Amygdala (tissue), 56 donors: ENCODE measurements at regions not wholly inside any gene's neighbourhood (a gene's known extent, or its start where the extent isn't known, plus 50 kb on each side); places are given as distances from the start of the nearest gene placed in this dataset.

Experiments
- DNase-seq, 56 donors: peaks; one replicate each; lab custom pipeline; 2025; lab: John Stamatoyannopoulos, UW

DNA sequence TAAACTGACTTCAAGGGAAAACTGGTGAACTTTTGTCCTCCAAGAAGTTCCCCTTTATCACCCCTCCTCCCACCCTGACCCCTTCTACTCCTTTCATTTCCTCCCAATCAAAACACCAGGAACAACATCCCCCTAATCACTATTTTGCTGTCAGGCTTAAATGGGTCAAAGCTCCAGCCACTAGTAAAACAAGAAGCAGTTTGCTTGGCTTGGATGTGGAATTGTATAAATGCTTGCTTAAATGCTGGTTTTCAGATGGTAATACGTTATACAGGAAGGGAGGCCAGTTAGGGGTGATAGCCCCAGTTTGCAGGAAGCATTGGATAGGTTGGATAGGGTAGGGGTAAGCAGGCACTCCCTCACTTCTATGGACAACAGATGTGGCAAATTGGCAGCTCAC is 473.6 kb downstream of the AGTPBP1 start:
- no peak for DNase-seq

DNA sequence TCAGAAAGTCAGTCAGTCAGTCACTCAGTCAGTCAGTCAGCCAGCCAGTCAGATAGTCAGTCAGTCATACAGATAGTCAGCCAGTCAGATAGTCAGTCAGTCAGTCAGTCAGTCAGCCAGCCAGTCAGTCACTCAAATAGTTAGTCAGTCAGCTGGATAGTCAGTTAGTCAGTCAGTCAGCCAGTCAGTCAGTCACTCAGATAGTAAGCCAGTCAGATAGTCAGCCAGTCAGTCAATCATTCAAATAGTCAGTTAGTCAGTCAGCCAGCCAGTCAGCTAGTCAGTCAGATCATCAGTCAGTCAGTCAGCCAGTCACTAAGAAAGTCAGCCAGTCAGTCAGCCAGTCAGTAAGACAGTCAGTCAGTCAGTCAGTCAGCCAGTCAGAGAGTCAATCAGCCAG is 477.1 kb downstream of the AGTPBP1 start:
- peak in 1 of 56 donors; percentile 6 for DNase-seq

DNA sequence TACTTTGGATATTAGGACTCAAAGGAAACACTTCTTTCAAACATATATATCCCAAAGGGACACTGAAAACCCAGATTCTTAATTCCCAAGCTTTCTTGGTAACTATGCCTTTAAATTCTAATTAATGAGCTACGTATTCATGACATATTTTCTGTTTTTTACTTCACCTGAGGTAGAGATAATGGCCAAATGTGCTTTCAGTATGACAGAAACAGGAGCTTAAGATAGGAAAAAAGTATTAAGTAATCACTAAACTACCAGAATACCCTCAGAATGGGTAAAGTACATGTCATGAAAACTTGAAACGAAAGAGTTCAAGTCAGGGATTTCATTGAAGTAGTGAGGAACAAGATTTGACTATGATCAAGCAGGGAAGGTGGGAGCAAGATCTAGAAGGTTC is 478.5 kb downstream of the AGTPBP1 start:
- no peak for DNase-seq

DNA sequence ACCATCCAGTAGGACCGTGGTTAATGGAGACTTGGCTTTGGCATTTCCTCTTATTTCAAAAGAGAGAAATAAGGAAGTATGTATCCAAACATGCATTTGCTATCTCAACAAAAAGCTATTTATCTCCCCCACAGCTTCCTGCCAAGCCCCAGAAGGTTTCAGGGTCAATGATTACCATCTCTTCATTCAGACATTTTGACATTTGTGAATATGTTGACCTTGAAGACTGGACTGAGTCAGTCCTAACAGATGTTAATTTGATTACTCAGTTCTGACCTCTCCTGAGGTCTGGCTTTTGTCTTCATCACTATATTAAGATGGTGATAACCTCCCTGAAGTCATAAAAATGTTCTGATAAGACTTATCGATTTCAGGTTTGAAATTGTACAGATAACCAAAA is 479.4 kb downstream of the AGTPBP1 start:
- DNase-seq = no peak

DNA sequence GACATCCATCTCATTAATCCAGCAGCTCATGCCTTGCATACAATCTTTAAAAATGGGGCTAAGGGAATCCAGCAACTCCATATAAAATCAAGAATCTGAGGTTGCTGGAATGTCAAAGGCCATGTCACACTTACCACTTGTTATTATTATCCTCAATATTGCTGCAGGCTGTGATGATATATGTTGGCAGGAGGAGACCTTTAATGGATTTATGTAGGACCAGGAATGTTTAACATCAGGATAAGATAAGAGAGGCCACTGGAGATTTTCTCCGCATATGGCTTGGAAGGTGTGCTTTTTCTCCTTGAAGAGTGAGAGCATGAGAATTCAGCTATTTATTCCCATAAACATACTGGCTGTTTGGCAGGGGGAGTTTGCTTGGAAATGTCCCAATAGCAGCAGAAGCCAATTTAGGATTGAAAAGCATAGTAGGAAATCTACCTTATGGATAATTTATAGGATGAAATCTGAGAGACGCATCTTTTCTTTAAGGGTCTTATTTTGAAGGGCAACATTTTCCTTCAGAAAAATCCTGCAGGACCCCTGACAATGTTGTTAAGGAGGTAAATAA is 481.4 kb downstream of the AGTPBP1 start:
- DNase-seq = no peak

DNA sequence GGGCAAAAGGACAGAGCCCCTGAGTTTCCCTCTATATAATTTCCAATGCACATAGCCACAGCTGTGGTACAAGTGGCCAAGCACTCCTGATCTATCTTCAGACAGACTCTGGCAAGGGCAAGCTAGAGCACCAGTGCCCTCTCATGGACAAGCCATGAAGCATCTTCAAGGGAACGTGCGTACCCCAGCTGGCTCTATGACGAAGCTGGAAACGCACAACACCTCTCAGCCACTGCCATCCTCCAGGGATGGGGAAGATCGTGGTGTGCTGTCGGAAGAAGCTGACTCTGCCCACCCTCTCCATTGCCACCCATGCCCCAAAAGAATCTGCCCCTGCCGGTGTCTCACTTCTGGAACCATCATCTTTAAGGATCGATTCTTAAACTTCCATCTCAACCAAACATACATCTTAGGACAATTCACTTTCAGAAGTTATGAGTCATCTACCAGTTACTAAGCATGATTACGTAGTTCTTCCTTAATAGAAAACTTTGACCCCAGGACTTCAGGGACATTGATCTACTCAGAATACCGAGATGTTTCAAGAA is 482.9 kb downstream of the AGTPBP1 start:
- peak in 54 of 56 donors; percentile 9 to 87 (median 56) for DNase-seq

DNA sequence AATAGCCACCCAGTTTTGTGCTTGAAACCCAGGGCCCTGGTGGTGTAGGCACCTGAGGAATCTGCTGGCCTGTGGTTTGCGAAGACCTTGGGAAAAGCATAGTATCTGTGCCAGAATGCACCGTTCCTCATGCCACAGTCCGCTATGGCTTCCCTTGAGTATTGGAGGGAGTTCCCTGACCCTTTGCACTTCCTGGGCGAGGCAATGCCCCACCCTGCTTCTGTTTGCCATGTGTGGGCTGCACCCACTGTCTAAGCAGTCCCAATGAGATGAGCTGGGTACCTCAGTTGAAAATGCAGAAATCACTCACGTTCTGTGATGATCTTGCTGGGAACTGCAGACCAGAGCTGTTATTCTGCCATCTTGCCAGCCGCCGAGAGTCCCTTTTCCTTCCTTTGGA is 483.5 kb downstream of the AGTPBP1 start:
- DNase-seq = no peak

DNA sequence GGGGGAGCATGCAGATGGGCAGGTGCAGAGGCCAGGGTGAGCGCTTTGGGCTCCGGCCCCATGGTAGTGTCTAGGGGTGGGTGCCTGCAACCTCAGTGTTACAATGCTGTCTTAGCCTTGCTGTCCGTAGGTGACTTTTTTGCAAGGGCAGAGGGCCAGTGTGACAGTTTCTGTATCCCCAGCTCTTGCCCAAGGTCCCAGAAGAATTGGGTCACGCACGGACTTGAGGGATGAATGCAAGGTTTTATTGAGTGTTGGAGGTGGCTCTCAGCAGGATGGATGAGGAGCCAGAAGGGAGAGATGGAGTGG is 492.5 kb downstream of the AGTPBP1 start:
- DNase-seq = no peak

DNA sequence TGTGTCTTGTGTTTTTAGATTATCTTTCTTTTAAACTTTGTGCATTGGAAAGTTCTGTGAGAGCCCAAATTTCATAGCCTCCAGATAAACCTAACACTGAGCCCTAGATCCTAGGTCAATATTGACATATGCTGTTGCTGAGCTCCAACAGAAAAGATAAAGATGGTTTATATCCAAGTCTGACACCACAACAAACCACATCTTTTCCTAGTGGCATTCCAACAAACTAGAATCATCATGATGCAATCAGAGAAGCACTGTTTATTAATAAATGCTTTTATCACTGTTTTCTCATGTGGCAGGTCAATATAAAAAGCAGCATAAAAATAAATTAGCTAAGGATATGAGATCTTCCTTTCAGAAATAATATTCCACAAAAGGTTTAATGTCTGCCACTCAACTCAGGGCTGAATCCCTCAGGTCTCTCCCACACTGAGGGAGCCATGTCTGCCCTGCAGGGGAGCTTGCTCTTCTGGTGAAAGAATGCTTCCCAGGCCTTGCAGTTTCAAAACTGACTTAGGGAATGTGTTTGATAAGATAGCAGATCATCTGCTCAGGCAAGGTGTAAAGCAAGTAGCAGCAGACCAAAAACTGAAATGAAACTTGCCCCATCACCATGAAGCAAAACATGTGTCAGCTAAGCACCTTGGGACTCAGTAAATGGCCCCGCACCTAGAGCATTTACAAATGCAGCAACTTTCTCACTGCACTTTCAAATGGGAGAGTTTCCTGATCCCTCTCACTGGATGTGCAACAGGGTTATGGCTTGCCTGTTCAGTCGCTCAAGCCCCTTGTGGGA is 493.0 kb downstream of the AGTPBP1 start:
- DNase-seq = no peak

DNA sequence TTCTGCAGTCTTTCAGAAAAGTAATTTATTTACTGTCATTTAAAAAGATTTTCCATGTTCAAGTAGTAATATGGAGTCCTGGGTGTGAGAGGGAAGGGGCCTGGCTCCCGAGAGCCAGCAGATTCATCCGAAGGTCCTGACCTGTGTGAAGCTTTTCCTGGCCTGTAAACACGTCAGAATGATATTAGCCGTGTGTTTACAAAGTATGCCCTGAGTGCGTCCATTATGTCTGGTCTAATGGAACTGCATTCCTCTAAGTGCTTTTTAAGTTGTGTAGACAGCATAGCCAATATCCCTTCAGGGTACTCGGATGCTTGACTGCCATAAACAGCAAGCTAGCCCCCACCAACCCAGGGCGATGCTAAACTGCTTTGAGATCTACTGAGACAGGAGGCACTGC is 495.2 kb downstream of the AGTPBP1 start:
- DNase-seq = no peak

DNA sequence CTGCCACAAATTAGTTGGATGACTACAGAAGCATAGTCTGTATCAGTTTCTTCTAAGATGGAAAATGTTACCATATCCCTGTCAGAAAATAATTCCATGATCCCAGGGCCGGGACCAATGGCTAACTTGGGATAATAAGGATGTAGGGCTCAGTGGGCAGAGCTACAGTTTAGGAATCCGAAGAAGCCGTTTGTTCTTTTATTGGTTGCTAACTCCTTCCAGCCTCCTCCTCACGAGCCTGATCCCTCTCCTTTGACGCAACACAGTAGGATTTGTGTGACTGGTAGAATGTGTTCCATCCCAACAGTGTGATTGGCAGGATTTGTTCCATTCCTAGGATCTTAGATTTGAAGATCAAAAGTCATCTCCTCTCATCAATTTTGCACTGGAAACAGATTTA is 496.9 kb downstream of the AGTPBP1 start:
- DNase-seq = no peak

DNA sequence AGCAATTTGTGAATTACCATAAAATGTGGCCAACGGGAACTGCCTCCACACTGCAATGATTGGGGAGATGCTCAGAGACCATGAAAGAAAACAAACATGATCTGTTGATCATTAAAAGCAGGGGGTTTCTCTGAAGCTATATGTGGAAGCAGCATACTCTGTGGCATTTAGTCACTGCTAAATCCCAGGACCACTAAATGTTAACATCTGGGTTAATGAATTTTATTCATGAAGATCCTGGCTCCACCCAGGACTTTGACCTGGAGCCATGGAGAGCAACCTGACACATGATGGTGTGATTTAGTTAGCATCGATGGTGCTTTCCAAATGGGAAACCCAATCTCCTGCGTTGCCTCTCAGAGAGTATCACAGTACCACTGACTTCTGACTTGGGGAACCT is 497.8 kb downstream of the AGTPBP1 start:
- DNase-seq = no peak

DNA sequence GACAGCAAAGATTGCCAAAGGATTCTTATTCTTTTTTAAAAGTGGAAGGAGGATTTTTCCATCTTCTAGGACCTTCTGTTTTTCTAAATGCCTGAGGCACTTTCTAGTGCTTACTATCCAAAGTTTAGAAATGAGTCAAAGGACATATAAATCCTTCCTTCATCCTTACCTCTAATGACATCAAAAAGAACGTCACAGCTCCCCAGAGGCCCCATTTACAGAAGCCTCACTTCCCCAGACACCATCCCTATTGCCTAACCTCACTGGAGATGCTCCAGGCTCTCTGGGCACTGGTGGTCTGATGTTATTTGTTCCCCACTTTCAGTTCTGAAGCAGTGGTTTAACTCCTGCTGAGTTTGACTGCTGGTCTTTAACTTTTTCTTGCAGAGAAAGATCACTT is 504.3 kb downstream of the AGTPBP1 start:
- DNase-seq = no peak

DNA sequence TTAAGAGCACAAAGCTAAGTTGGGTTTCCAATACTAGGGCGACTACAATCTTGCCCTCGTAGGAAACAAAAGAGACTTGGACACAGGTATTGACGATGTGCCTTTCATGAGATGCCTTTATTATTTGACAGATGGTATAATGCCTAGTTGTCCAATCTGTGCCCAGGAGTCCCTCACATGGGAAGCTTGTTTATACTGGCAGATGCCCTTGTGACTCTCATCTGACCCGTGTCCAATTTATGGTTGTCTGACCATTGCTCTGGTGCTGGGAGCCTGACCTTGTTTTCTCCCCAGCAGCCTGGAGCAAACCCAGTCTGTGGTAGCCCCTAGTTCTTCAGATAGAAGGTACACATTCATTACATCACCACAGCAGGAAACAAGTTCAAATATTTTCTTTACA is 511.7 kb downstream of the AGTPBP1 start:
- no peak for DNase-seq

DNA sequence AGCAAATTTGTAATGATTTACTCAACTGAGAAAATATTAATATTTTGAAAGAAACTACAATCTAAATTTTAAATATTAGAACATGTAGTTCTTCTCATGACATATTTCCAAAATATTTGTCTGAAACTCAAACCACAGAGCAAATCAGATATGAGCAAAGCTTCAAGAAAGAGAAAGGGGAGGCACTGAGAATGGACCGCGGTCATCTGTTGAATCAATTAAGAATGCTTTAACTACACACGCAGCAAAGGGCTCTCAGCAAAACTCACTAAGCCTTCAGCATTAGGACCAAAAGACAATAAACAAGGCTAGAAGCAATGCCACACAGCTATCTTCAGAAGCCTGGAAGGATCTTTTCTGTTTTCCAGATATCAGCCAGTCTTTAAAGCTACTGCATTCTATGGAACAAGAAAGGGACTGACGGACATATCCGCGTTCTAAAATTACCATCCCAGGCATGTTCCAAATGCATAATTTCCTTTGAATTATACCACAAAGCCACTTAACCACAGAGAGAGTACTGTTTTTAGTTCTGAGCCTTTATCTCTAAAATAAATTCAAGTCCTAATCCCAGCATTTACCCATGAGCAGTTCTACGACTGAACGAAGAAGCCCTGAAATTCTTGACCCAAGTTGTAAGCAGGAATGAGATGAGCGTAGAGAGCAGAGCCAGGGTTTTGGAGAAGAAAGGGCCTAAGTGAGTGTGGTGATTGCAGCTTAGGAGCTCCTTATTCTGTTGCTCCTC is 513.5 kb downstream of the AGTPBP1 start:
- no peak for DNase-seq

DNA sequence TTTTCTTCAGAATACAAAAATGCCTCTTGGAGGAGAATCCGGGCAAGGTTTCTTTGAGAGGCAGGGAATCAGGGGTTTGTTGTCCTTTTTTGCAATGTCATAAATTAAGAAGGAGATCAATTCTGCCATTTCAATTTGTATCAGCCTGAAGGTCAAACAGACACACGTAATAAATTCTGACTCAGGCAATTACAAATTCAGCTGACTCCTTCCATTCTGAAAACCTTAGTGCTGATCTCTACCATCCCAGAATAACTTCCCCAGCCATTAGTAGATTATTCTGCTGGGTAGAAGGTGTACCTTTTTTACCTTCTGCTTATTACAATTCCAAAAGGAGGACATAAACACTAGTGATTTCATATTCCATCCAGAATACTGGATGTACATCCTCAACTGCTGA is 516.6 kb downstream of the AGTPBP1 start:
- no peak for DNase-seq

DNA sequence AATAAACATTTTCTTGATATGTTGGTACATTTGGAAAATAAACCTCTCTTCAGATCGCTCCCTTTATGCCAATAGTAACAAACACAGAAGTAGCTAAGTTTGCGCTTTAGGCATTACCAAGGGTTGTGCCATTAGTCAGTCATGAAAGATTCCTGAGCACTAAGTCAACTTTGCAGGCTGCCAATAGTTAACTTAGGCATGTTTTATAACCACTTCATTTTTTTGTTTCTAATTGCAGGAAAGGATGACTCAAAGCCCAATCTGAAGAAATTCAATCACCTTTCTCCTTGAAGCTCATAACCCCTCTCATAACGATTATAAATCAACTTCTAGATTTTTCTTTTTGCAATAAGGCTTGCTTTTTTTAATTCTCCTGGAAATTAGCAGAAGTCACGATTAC is 517.0 kb downstream of the AGTPBP1 start:
- DNase-seq = no peak

DNA sequence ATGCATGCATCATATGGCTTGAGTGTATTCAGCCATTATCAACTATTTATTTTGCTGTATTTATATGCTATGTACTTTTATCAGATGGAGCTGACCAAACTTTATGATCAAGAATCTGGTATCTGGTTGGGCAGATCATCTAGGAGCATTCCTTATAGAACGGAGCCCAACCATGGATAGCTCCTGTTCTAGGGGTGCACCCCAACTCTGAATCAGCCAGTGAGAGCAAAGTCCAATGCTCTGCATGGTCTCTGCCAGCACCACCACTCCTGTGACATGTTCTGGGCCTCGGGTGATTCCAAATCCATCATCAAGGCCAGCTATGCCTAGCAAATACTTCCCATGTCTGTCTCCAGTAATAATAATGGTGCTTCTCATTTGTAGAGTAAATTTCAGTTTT is 517.5 kb downstream of the AGTPBP1 start:
- DNase-seq = no peak

DNA sequence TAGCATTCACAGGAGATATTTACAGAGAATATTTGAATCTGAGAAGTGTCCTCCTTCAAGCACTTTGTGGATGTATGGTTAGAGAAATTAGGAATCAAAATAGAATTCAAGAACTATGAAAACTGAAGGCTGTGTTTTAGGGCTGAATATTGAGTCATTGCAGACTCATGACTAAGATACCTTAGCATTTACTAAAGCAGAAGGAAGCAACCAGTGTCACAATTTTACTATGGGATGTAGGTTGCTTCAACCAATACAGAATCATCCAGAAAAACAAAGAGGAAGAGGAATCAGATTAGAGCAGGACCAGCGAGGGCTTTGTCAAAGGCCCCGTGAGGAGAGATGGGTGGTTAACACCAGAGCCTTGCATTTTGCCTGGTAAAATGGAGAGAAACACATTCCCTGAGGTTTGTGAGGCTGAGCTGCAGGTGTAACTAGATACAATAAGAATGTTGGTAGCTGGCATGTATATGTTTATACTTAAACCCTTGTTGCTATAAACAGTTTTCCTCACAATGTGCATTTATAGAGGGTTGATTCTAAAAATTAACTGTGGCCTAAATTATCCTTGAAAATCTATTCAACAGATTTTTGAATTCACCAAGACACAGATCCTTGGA is 518.1 kb downstream of the AGTPBP1 start:
- DNase-seq = no peak

DNA sequence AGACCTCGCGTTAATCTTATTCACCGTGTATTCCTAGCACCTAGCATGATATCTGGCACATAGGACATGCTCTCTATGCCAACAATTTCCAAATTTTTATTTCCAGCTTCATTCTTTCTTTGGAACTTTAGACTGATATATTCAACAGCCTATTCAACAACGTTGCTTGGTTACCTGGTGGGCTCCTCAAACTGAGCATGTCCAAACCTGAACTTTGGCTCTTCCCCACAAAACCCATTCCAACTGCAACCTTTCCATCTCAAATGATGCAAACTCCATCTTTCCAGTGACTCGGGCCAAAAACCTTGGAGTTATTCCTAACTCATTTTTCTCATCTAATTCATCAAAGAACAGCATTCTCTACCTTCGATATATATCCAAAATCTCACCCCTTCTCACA is 525.2 kb downstream of the AGTPBP1 start:
- DNase-seq = no peak

DNA sequence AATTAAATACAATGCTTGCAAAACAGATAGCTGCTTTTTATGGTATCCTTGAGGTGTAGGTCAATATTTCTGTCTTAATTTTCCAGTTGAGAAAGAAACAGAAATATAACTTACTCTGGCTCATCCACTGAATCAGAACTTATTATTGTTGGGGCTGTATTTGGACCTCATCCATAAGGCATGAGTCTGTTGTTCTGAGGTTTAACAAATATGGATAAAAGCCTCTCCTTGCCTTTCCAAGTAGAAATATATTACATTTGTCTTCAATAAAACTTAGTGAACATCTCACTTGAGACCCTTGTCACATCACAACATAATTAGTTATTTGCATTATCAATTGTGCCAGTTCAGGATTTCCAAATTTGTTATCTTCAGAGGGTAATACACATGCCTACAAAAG is 525.8 kb downstream of the AGTPBP1 start:
- DNase-seq = no peak
